K562 (cell line): ENCODE measurements at regions not wholly inside any gene's neighbourhood (a gene's known extent, or its start where the extent isn't known, plus 50 kb on each side); places are given as distances from the start of the nearest gene placed in this dataset.

Experiments used
- ATAC-seq: fragments of 200-7000 bp; cut with Tn5 transposase; 3 replicates; pipeline ENCODE4 v1.9.1; 2020; ENCODE audit warnings: moderate library complexity
- BruUV-seq: library from RNA; stranded (reverse); fragments of 400-500 nt; replicated peaks from 2 replicates; lab custom pipeline; 2021; lab: Mats Ljungman, UMichigan
- CTCF ChIA-PET: fragments of 300-600 bp; formaldehyde crosslinking; extraction: SDS; loops from one replicate; lab custom pipeline; 2021; ENCODE audit warnings: low intra/inter-chr PET ratio; lab: Yijun Ruan, JAX
- POLR2A ChIA-PET: fragments of 300-600, 350-650 bp; sonication (Branson Sonifier 250); formaldehyde crosslinking; extraction: SDS; loops from one replicate; lab custom pipeline; 2021; ENCODE audit warnings: antibody characterized with exemption, inconsistent platforms; lab: Yijun Ruan, JAX
- DNase-seq, 4 experiments: peaks; one replicate each; pipeline versions ENCODE4 v3.0.0 to v3.0.0-alpha.2; 2011 to 2018; ENCODE audit warnings: low spot score in 3 of 4, mixed read lengths in 3 of 4; ENCODE audit errors: extremely low read depth in 1 of 4
- FAIRE-seq: peaks from 2 replicates; lab custom pipeline; 2011; peaks lifted over from hg19 to GRCh38; lab: Jason Lieb, UNC
- H2AFZ ChIP-seq: 2 replicates; pipeline ENCODE4 v1.6.0; 2011; ENCODE audit warnings: low read depth, low read length, control low read depth, inconsistent platforms
- H3K27ac ChIP-seq: fragments of 200-600 bp; 3 replicates; pipeline ENCODE4 v1.8.0; 2011; ENCODE audit warnings: low read depth, mild to moderate bottlenecking, control low read depth, inconsistent platforms, low read length, moderate library complexity, mixed read lengths; ENCODE audit errors: extremely low read depth
- H3K27me3 ChIP-seq, 2 experiments: fragments of 300-600 bp in 1 of 2; 2 replicates in 1 of 2; 3 replicates in 1 of 2; pipeline versions ENCODE4 v1.6.0 to v1.8.0; 2011; ENCODE audit warnings: inconsistent platforms in 2 of 2, low read length in 2 of 2, mild to moderate bottlenecking in 1 of 2, mixed read lengths in 1 of 2, moderate library complexity in 1 of 2; ENCODE audit not compliant: control insufficient read depth in 2 of 2, insufficient read depth in 2 of 2
- H3K36me3 ChIP-seq: fragments of 300-600 bp; 3 replicates; pipeline ENCODE4 v1.8.0; 2011; ENCODE audit warnings: mild to moderate bottlenecking, low read length, inconsistent platforms; ENCODE audit not compliant: control insufficient read depth, insufficient read depth
- H3K4me1 ChIP-seq, 2 experiments: fragments of 200-600 bp in 1 of 2; replicated peaks in 1 of 2; 2 replicates in 1 of 2; 3 replicates in 1 of 2; pipeline versions ENCODE4 v1.5.1 to v1.8.0; 2011; ENCODE audit warnings: inconsistent platforms in 2 of 2, low read length in 2 of 2, mild to moderate bottlenecking in 1 of 2, mixed read lengths in 1 of 2, moderate library complexity in 1 of 2; ENCODE audit not compliant: control insufficient read depth in 2 of 2, insufficient read depth in 2 of 2
- H3K4me2 ChIP-seq: 2 replicates; pipeline ENCODE4 v1.6.1; 2011; ENCODE audit warnings: low read length, control low read depth, inconsistent platforms, mixed read lengths; ENCODE audit not compliant: insufficient read depth
- H3K4me3 ChIP-seq: fragments of 200-600 bp; sonication (generic), shearing (Covaris generic); 2 replicates; pipeline ENCODE4 v1.5.1; 2016; ENCODE audit warnings: control low read depth, inconsistent platforms
- H3K79me2 ChIP-seq: fragments of 200-600 bp; 3 replicates; pipeline ENCODE4 v1.8.0; 2011; ENCODE audit warnings: low read length, inconsistent platforms; ENCODE audit not compliant: control insufficient read depth, insufficient read depth
- H3K9ac ChIP-seq, 2 experiments: 2 replicates each; pipeline versions ENCODE4 v1.6.0 to v1.6.1; 2011; ENCODE audit warnings: low read depth in 2 of 2, low read length in 2 of 2, control low read depth in 1 of 2, inconsistent platforms in 1 of 2, mild to moderate bottlenecking in 1 of 2, mixed read lengths in 1 of 2; ENCODE audit not compliant: insufficient read depth in 1 of 2
- H3K9me1 ChIP-seq: one replicate; pipeline ENCODE4 v1.6.0; 2011; ENCODE audit warnings: inconsistent platforms, mild to moderate bottlenecking, low read length, moderate library complexity; ENCODE audit not compliant: control insufficient read depth, insufficient read depth
- H3K9me3 ChIP-seq: replicated peaks from 2 replicates; pipeline ENCODE4 v1.5.1; 2011; ENCODE audit warnings: low read depth, low read length, inconsistent platforms; ENCODE audit not compliant: control insufficient read depth, insufficient read depth
- H4K20me1 ChIP-seq: replicated peaks from 2 replicates; pipeline ENCODE4 v1.6.1; 2011; ENCODE audit warnings: low read length, inconsistent platforms, mixed read lengths; ENCODE audit not compliant: control insufficient read depth, insufficient read depth
- CBX8 ChIP-seq: fragments of 200-600 bp; sonication (generic); IDR thresholded peaks from 2 replicates; pipeline ENCODE4 v1.6.1; 2012; ENCODE audit warnings: borderline replicate concordance, mixed run types, low read depth, mild to moderate bottlenecking, moderate library complexity, mixed read lengths, low read length, control low read depth, inconsistent platforms; ENCODE audit not compliant: poor library complexity, severe bottlenecking; ENCODE audit errors: extremely low read depth
- ELK1 ChIP-seq: sonication (generic); formaldehyde crosslinking; IDR thresholded peaks from 2 replicates; pipeline ENCODE4 v1.8.1; 2022; ENCODE audit warnings: missing genetic modification reagents
- EP300 ChIP-seq: IDR thresholded peaks from 2 replicates; pipeline ENCODE4 v1.6.1; 2012; ENCODE audit warnings: low read length, improper control_type of control experiment
- FOS ChIP-seq: IDR thresholded peaks from 3 replicates; pipeline ENCODE4 v1.6.1; 2011; ENCODE audit not compliant: insufficient read length; ENCODE audit errors: extremely low read depth
- HDAC1 ChIP-seq, 2 experiments: fragments of 450-650 bp; IDR thresholded peaks; 2 replicates each; pipeline ENCODE4 v1.6.1; 2016 to 2017; ENCODE audit warnings: inconsistent platforms in 1 of 2, mild to moderate bottlenecking in 1 of 2, moderate library complexity in 1 of 2
- MCM3 ChIP-seq: fragments of 450-650 bp; IDR thresholded peaks from 2 replicates; pipeline ENCODE4 v1.6.1; 2016
- PTTG1 ChIP-seq: fragments of 450-650 bp; IDR thresholded peaks from 2 replicates; pipeline ENCODE4 v1.6.1; 2016; ENCODE audit warnings: low read depth, mild to moderate bottlenecking, missing genetic modification characterization, missing compliant biosample characterization
- RBFOX2 ChIP-seq: fragments of 200-400 bp; formaldehyde crosslinking; IDR thresholded peaks from 2 replicates; pipeline ENCODE4 v1.6.1; 2017; ENCODE audit warnings: low read depth, mild to moderate bottlenecking, low read length, moderate library complexity
- SMARCB1 ChIP-seq: IDR thresholded peaks from 2 replicates; pipeline ENCODE4 v1.6.1; 2011; ENCODE audit warnings: improper control_type of control experiment, low read depth; ENCODE audit not compliant: insufficient read length
- SP2 ChIP-seq: IDR thresholded peaks from 2 replicates; pipeline ENCODE4 v1.6.1; 2011; ENCODE audit warnings: mild to moderate bottlenecking, low read depth, low read length, moderate library complexity; ENCODE audit not compliant: poor library complexity, severe bottlenecking; ENCODE audit errors: extremely low read depth
- ZNF780A ChIP-seq: fragments of 250-450 bp; sonication (Bioruptor Pico); IDR thresholded peaks from 2 replicates; pipeline ENCODE4 v1.5.0; 2021; ENCODE audit warnings: mild to moderate bottlenecking
- WGBS: fragments of 100-300 bp; shearing (Covaris generic); methylation state at CpG from one replicate; pipeline ENCODE4 v1.1.6; 2016; ENCODE audit warnings: low coverage, mixed read lengths; ENCODE audit not compliant: insufficient coverage; ENCODE audit errors: missing lambda C conversion rate; 5-methylcytosine and 5-hydroxymethylcytosine counted together
- in situ Hi-C: fragments of 300-500 bp; cut with MboI; formaldehyde crosslinking; loops from 4 replicates; pipeline ENCODE4 v1.15.0; 2018; ENCODE audit warnings: inconsistent platforms, mixed read lengths
- intact Hi-C: fragments of 100-400 bp; cut with micrococcal nuclease; formaldehyde crosslinking; loops from 2 replicates; pipeline ENCODE4 v1.14.2; 2022

GRCh38 chr2:33812707-33813106 is 213.6 kb upstream of the FAM98A start (continued):
- TF ChIP-seq EP300 (no peak), ZNF780A (no peak)

- no peak overlapping the region for H3K27ac ChIP-seq
- no peak overlapping the region for H3K9ac ChIP-seq
- no peak overlapping the region for H2AFZ ChIP-seq
- H3K9me1 ChIP-seq, result no peaks in the 10 kb centered on the region
- FAIRE-seq, result no peak
- H3K79me2 ChIP-seq, result no peaks in the 10 kb centered on the region
- H3K36me3 ChIP-seq, result no peaks in the 10 kb centered on the region
- no peak overlapping the region for H3K4me2 ChIP-seq
- WGBS, result 0% methylated on average over 7 of the region's 9 CpGs
- no peaks in the 10 kb centered on the region for H3K9me3 ChIP-seq
- no peaks in the 10 kb centered on the region for H3K4me1 ChIP-seq
- ATAC-seq, result no peak
- CTCF ChIA-PET, result no interaction called here
- intact Hi-C loops (no loop called here), in situ Hi-C loops (no loop called here)
- no peak overlapping the region for H3K4me3 ChIP-seq
- H3K27me3 ChIP-seq, result no peaks in the 10 kb centered on the region
- no TSS peak for BruUV-seq
- no peak for DNase-seq
- POLR2A ChIA-PET, result interaction anchor here (0.7 kb wide), 1 partner anchor 245 kb away, joined by 3 read pairs; no protein-coding TSS in a partner anchor
- no peak for TF ChIP-seq SMARCB1
- no peaks in the 10 kb centered on the region for H4K20me1 ChIP-seq
These were observed 211.1 kb upstream of the FAM98A start for GRCh38 chr2:33810046-33810835.

GRCh38 chr2:33806041-33806440 is 206.9 kb upstream of the FAM98A start:
- CTCF ChIA-PET, result no interaction called here
- POLR2A ChIA-PET, result interaction anchor here (0.6 kb wide), 1 partner anchor 8 kb away, joined by 3 read pairs; no protein-coding TSS in a partner anchor
- Histone ChIP-seq H3K4me3 (no peak overlapping the region), H3K9ac (no peak overlapping the region), H3K27me3 (no peaks in the 10 kb centered on the region), H3K4me1 (no peaks in the 10 kb centered on the region), H3K9me3 (no peaks in the 10 kb centered on the region), H2AFZ (no peak overlapping the region), H3K27ac (no peak overlapping the region), H3K4me2 (no peak overlapping the region), H4K20me1 (no peaks in the 10 kb centered on the region), H3K79me2 (no peaks in the 10 kb centered on the region), H3K36me3 (no peaks in the 10 kb centered on the region), H3K9me1 (no peaks in the 10 kb centered on the region)
- FAIRE-seq (no peak), DNase-seq (no peak), ATAC-seq (no peak)
- intact Hi-C loops, result no loop called here
- TF ChIP-seq MCM3 (no peak), CBX8 (no peak), PTTG1 (tag) (no peak), HDAC1 (IDR thresholded peaks at IDR 0.05) (no peak), SP2 (no peak), FOS (no peak), RBFOX2 (no peak), ELK1 (CRISPR knock-in tag) (no peak)
- in situ Hi-C loops, result no loop called here
- 2% methylated on average over 6 of the region's 6 CpGs for WGBS
- no TSS peak for BruUV-seq
